AG04450 (cell line): ENCODE measurements at regions not wholly inside any gene's neighbourhood (a gene's known extent, or its start where the extent isn't known, plus 50 kb on each side); places are given as distances from the start of the nearest gene placed in this dataset.

ENCODE experiments used
- CTCF ChIA-PET: fragments of 300-600, 350-600 bp; formaldehyde crosslinking; extraction: SDS; loops from one replicate; lab custom pipeline; 2022; ENCODE audit warnings: antibody characterized with exemption, inconsistent platforms; lab: Charles Lee
- POLR2A ChIA-PET: fragments of 350-600 bp; formaldehyde crosslinking; extraction: SDS; loops from one replicate; lab custom pipeline; 2021; ENCODE audit warnings: antibody characterized with exemption, inconsistent platforms; lab: Yijun Ruan, JAX
- DNase-seq: peaks from one replicate; pipeline ENCODE4 v3.0.0-alpha.2; 2011; ENCODE audit warnings: low read depth, low spot score
- H3K27ac ChIP-seq: one replicate; pipeline ENCODE4 v1.5.1; 2012; ENCODE audit warnings: low read depth, low read length, control low read depth
- H3K27me3 ChIP-seq: one replicate; pipeline ENCODE4 v1.6.0; 2012; ENCODE audit warnings: low read length; ENCODE audit not compliant: control insufficient read depth, insufficient read depth
- H3K4me3 ChIP-seq: 2 replicates; pipeline ENCODE4 v1.5.1; 2011; ENCODE audit warnings: mild to moderate bottlenecking, low read depth, low read length, control low read depth
- H3K9me3 ChIP-seq: 2 replicates; pipeline ENCODE4 v1.5.1; 2012; ENCODE audit warnings: low read length; ENCODE audit not compliant: control insufficient read depth, insufficient read depth
- CTCF ChIP-seq: IDR thresholded peaks from 2 replicates; pipeline ENCODE4 v1.5.1; 2011; ENCODE audit warnings: low read depth, low read length, control low read depth, inconsistent platforms

GRCh38 chr9:108694170-108694569 is 161.6 kb downstream of the ACTL7B start:
- H3K27me3 ChIP-seq = no peaks in the 10 kb centered on the region

GRCh38 chr9:108691614-108692013 is 164.2 kb downstream of the ACTL7B start:
- ChIA-PET POLR2A (no interaction called here), CTCF (no interaction called here)
- no peak for TF ChIP-seq CTCF
- H3K27me3 ChIP-seq = no peaks in the 10 kb centered on the region
- DNase-seq = no peak
- H3K9me3 ChIP-seq = no peaks in the 10 kb centered on the region
- no peak overlapping the region for H3K4me3 ChIP-seq
- no peak overlapping the region for H3K27ac ChIP-seq

More at GRCh38 chr9:108694170-108694569, 161.6 kb downstream of the ACTL7B start:
- POLR2A ChIA-PET = no interaction called here
- H3K9me3 ChIP-seq = no peaks in the 10 kb centered on the region
- CTCF ChIA-PET = no interaction called here
- H3K27ac ChIP-seq = no peak overlapping the region
- DNase-seq = no peak
- TF ChIP-seq CTCF = no peak
- H3K4me3 ChIP-seq = no peak overlapping the region

- TF ChIP-seq CTCF = no peak
- DNase-seq = no peak
- POLR2A ChIA-PET = no interaction called here
- CTCF ChIA-PET = no interaction called here
- Histone ChIP-seq H3K27ac (no peak overlapping the region), H3K9me3 (no peaks in the 10 kb centered on the region; the same call in 1 of the 2 replicates), H3K27me3 (no peaks in the 10 kb centered on the region), H3K4me3 (no peak overlapping the region)
Observed at GRCh38 chr9:108688676-108689075, 167.1 kb downstream of the ACTL7B start.

GRCh38 chr9:108688051-108688450 is 167.7 kb downstream of the ACTL7B start:
- POLR2A ChIA-PET = no interaction called here
- DNase-seq = no peak
- no peak for TF ChIP-seq CTCF
- CTCF ChIA-PET = no interaction called here
- no peaks in the 10 kb centered on the region for H3K27me3 ChIP-seq
- H3K27ac ChIP-seq = no peak overlapping the region
- H3K4me3 ChIP-seq = no peak overlapping the region
- H3K9me3 ChIP-seq = no peaks in the 10 kb centered on the region; the same call in 1 of the 2 replicates

- H3K27me3 ChIP-seq = no peaks in the 10 kb centered on the region
- no peak overlapping the region for H3K27ac ChIP-seq
- no peak for TF ChIP-seq CTCF
- POLR2A ChIA-PET = no interaction called here
- H3K4me3 ChIP-seq = no peak overlapping the region
- CTCF ChIA-PET = no interaction called here
- no peaks in the 10 kb centered on the region; the same call in 1 of the 2 replicates for H3K9me3 ChIP-seq
- no peak for DNase-seq
Observed at GRCh38 chr9:108687006-108687987, 168.5 kb downstream of the ACTL7B start.
